ENCODE measurements at regions not wholly inside any gene's neighbourhood (a gene's known extent, or its start where the extent isn't known, plus 50 kb on each side); places are given as distances from the start of the nearest gene placed in this dataset.

GRCh38 chr9:134272302-134273023 is 53.8 kb upstream of the RXRA start:
- no peak overlapping the region for H3K27ac ChIP-seq
- H3K36me3 ChIP-seq, result no peaks in the 10 kb centered on the region
- no peak for TF ChIP-seq CTCF (IDR thresholded peaks at IDR 0.05)
- no peaks in the 10 kb centered on the region for H3K27me3 ChIP-seq
- no peak for DNase-seq (ENCODE audit: low spot score)
- no peak overlapping the region for H3K4me3 ChIP-seq
- H3K9me3 ChIP-seq, result no peaks in the 10 kb centered on the region
- peaks cover 0 to 12% of the 10 kb centered on the region in 2 donors for H3K4me1 ChIP-seq

GRCh38 chr9:134273647-134274046 is 52.6 kb upstream of the RXRA start:
- no peak overlapping the region for H3K4me3 ChIP-seq
- H3K4me1 ChIP-seq, result no peaks in the 10 kb centered on the region
- H3K27ac ChIP-seq, result no peak overlapping the region

GRCh38 chr9:134275375-134275774 is 50.9 kb upstream of the RXRA start:
- Histone ChIP-seq H3K4me1 (no peaks in the 10 kb centered on the region), H3K36me3 (no peaks in the 10 kb centered on the region), H3K27me3 (no peaks in the 10 kb centered on the region), H3K4me3 (no peak overlapping the region), H3K9me3 (no peaks in the 10 kb centered on the region), H3K27ac (no peak overlapping the region)
- TF ChIP-seq CTCF (IDR thresholded peaks at IDR 0.05), result no peak
- no peak for DNase-seq (ENCODE audit: low spot score)

More at GRCh38 chr9:134273647-134274046, 52.6 kb upstream of the RXRA start:
- DNase-seq (ENCODE audit: low spot score), result no peak
- Histone ChIP-seq H3K36me3 (no peaks in the 10 kb centered on the region), H3K27me3 (no peaks in the 10 kb centered on the region), H3K9me3 (no peaks in the 10 kb centered on the region)
- TF ChIP-seq CTCF (IDR thresholded peaks at IDR 0.05), result no peak

- no peak for DNase-seq (ENCODE audit: low spot score)
- no peaks in the 10 kb centered on the region for H3K27me3 ChIP-seq
- no peaks in the 10 kb centered on the region for H3K36me3 ChIP-seq
- H3K4me3 ChIP-seq, result no peak overlapping the region
- no peak overlapping the region for H3K27ac ChIP-seq
- H3K4me1 ChIP-seq, result no peaks in the 10 kb centered on the region
- TF ChIP-seq CTCF (IDR thresholded peaks at IDR 0.05), result no peak
- H3K9me3 ChIP-seq, result no peaks in the 10 kb centered on the region
These were observed 49.6 kb upstream of the RXRA start for GRCh38 chr9:134276453-134277245.

Data from right atrium auricular region (tissue), 2 donors.